GM10266 (cell line): ENCODE measurements at regions not wholly inside any gene's neighbourhood (a gene's known extent, or its start where the extent isn't known, plus 50 kb on each side); places are given as distances from the start of the nearest gene placed in this dataset.

ENCODE experiments used
- DNase-seq: peaks from one replicate; pipeline ENCODE4 v3.0.0; 2012; ENCODE audit errors: extremely low spot score
- TF ChIP-seq, protein P1 (sequence below): IDR thresholded peaks from 2 replicates; pipeline ENCODE4 v1.5.1; 2012; ENCODE audit warnings: mild to moderate bottlenecking, low read depth; ENCODE audit not compliant: control insufficient read depth, insufficient read depth; ENCODE audit errors: missing control alignments

DNA sequence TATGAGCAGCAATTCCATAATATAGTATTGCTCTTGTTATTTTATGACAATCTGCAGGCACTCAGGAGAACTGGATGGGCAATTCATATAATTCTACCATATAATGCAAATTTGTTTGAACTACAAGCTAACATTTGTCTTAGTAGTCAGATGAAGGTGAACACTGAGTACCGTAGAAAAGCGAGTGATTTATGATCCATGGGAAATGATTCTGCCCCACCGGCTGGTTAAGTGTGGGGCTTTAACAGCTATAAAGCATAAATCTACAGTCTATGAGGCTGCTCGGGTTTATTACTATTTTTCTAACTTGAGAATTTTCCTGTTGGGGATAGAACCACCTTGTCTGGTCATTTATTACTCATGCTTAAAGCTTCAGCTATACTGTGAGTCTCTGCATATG lies 275.5 kb downstream of the PCDH10 start:
- no peak for DNase-seq

DNA sequence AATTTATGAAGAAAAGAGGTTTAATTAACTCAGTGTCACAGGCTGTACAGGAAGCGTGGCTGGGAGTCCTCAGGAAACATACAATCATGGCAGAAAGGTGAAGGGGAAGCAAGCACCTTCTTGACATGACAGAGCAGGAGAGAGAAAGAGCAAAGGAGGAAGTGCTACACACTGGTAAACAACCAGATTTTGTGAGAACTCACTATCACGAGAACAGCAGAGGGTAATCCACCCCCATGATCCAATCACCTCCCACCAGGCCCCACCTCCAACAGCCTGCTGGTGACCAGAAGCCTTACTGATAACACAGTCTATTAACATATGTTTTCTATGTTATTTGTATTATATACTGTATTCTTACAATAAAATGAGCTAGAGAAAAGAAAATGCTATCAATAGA lies 254.8 kb downstream of the PCDH10 start:
- TF ChIP-seq, protein P1, sequence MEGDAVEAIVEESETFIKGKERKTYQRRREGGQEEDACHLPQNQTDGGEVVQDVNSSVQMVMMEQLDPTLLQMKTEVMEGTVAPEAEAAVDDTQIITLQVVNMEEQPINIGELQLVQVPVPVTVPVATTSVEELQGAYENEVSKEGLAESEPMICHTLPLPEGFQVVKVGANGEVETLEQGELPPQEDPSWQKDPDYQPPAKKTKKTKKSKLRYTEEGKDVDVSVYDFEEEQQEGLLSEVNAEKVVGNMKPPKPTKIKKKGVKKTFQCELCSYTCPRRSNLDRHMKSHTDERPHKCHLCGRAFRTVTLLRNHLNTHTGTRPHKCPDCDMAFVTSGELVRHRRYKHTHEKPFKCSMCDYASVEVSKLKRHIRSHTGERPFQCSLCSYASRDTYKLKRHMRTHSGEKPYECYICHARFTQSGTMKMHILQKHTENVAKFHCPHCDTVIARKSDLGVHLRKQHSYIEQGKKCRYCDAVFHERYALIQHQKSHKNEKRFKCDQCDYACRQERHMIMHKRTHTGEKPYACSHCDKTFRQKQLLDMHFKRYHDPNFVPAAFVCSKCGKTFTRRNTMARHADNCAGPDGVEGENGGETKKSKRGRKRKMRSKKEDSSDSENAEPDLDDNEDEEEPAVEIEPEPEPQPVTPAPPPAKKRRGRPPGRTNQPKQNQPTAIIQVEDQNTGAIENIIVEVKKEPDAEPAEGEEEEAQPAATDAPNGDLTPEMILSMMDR = no peak
- no peak for DNase-seq

More for the DNA sequence above, 275.5 kb downstream of the PCDH10 start:
- TF ChIP-seq, protein P1 = no peak

- DNase-seq = no peak
- TF ChIP-seq, protein P1 = no peak
These were observed 253.5 kb downstream of the PCDH10 start for GRCh38 chr4:133402616-133403015.

DNA sequence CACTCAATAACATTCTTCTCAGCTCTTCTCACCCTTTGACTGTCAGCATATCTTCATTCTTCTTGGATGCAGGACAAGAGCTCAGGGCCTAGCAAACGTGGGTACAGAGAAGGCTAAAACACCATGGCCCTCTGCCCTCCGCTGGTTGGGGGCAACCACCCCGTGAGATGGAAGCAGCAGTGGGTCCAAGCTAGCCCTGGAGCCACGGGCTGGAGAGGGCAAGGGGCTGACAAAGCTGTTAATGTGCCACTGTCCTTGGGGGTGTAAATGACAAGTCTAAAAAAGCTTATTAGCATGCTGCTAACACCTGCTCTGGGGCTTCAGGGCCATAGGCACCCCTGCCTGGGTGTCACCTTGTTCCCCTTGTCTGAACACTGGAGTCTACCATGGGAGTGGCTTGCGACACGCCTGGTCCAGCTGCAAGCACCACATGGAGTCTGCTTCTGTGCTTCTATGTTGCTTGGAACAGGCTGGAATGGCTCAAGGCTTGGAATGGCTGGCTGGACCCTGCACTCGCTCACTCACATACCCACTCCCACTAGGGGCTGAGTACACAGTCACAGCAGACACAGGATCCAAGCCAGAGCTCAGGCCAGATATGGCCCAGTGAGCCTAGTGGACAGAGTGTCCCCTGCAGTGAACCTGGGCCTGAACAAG lies 246.0 kb downstream of the PCDH10 start:
- TF ChIP-seq, protein P1 = no peak
- no peak for DNase-seq

DNA sequence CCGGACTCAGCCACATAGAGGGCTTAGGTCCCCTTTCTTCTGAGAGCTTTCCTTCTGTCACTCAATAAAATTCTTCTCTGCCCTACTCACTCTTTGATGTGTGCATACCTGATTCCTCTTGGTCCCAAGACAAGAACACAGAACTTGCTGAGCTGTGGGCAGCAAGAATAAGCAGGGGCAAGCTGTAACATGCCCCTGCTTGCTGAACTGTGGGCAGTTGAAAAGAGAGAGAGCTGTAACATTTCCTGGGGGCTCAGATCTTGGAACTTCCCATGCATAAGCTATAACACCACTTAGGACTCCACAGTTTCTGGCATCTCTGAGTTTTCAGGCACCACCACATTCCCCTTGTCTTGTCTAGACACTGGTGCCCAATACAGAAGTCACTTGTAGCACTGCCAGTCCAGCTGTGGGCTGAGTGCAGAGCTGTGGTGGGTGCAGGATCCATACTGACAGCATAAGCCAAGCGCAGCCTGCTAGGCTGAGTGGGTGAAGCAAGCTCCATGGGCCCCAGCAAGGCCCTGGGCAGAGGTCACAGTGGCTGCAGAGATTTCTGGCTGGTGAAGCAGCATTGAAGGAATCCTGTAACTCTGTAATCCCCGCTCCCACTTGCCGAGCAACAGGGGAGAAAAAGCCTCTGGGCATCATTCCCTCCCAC lies 241.2 kb downstream of the PCDH10 start:
- TF ChIP-seq, protein P1 = no peak
- DNase-seq = no peak

DNA sequence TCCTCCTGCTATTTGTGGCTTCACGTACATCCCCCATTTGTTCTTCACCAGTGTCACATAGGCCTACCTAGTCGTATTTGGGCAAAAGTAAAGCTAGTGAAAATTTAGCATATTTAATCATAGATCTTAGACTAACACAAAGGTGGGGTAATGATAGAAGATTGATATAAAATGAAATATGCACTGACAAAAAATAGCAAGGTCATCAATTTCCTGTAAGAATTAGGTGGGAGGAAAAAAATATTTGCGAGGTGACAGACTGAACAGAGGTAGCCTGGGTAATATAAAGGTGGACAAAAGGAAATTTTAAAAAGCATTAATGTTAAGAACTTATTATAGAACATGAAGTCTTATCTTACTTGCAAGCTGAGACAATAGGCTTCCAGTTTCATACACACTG lies 239.9 kb downstream of the PCDH10 start:
- TF ChIP-seq, protein P1 = no peak
- DNase-seq = no peak

GRCh38 chr4:133385161-133385954 lies 236.3 kb downstream of the PCDH10 start:
- TF ChIP-seq, protein P1 = no peak
- DNase-seq = no peak
